NCI-H2029 treated with DMSO at 0.1 percent for 48 hours (cell line): ENCODE measurements at regions not wholly inside any gene's neighbourhood (a gene's known extent, or its start where the extent isn't known, plus 50 kb on each side); places are given as distances from the start of the nearest gene placed in this dataset.
"Not testable (repeated sequence)": the region's sequence is repeated elsewhere in the genome, so short reads cannot be mapped to it uniquely, and the experiment has no call there.

Source experiments
- DNase-seq: peaks from one replicate; lab custom pipeline; 2025; lab: John Stamatoyannopoulos, UW

GRCh38 chr16:87033541-87034300 lies 283.5 kb downstream of the C16orf95 start:
- no peak for DNase-seq

- no peak for DNase-seq
Measured at GRCh38 chr16:87034317-87034716, 282.9 kb downstream of the C16orf95 start.

GRCh38 chr16:87035053-87035452 lies 282.1 kb downstream of the C16orf95 start:
- DNase-seq: no peak

- DNase-seq: no peak
Measured at GRCh38 chr16:87037012-87037411, 280.2 kb downstream of the C16orf95 start.

GRCh38 chr16:87038528-87038927 lies 278.7 kb downstream of the C16orf95 start:
- DNase-seq: not testable (repeated sequence)

- no peak for DNase-seq
Measured at GRCh38 chr16:87040169-87041117, 276.7 kb downstream of the C16orf95 start.

GRCh38 chr16:87041286-87041685 lies 275.9 kb downstream of the C16orf95 start:
- DNase-seq: no peak

GRCh38 chr16:87042551-87043230 lies 274.5 kb downstream of the C16orf95 start:
- DNase-seq: no peak

- no peak for DNase-seq
Measured at GRCh38 chr16:87043231-87044031, 273.8 kb downstream of the C16orf95 start.

GRCh38 chr16:87044032-87044382 lies 273.2 kb downstream of the C16orf95 start:
- DNase-seq: no peak

GRCh38 chr16:87044829-87045228 lies 272.4 kb downstream of the C16orf95 start:
- DNase-seq: no peak

- no peak for DNase-seq
Measured at GRCh38 chr16:87045466-87046216, 271.6 kb downstream of the C16orf95 start.

- no peak for DNase-seq
Measured at GRCh38 chr16:87046235-87046634, 271.0 kb downstream of the C16orf95 start.

GRCh38 chr16:87047221-87048037 lies 269.8 kb downstream of the C16orf95 start:
- DNase-seq: no peak

GRCh38 chr16:87048038-87048729 lies 269.0 kb downstream of the C16orf95 start:
- no peak for DNase-seq

- no peak for DNase-seq
Measured at GRCh38 chr16:87048730-87049115, 268.5 kb downstream of the C16orf95 start.

GRCh38 chr16:87049216-87049615 lies 268.0 kb downstream of the C16orf95 start:
- DNase-seq: not testable (repeated sequence)

- no peak for DNase-seq
Measured at GRCh38 chr16:87050142-87050541, 267.1 kb downstream of the C16orf95 start.

GRCh38 chr16:87051526-87052320 lies 265.5 kb downstream of the C16orf95 start:
- DNase-seq: no peak
